CD14-positive monocyte (primary cell): ENCODE measurements at regions not wholly inside any gene's neighbourhood (a gene's known extent, or its start where the extent isn't known, plus 50 kb on each side); places are given as distances from the start of the nearest gene placed in this dataset.

Experiments
- DNase-seq, 3 donors: peaks; one replicate each; pipeline ENCODE4 v3.0.0-alpha.2; 2011 to 2022
- H2AFZ ChIP-seq: 2 replicates; pipeline ENCODE4 v1.6.0; 2012; ENCODE audit warnings: mild to moderate bottlenecking, low read depth, low read length, inconsistent platforms; ENCODE audit not compliant: insufficient read depth, poor library complexity, severe bottlenecking
- H3K27ac ChIP-seq, 2 donors: 1 replicate in 1 of 2; 2 replicates in 1 of 2; pipeline ENCODE4 v1.5.1; 2012 to 2013; ENCODE audit warnings: low read length in 2 of 2, control low read depth in 1 of 2, inconsistent platforms in 1 of 2, low read depth in 1 of 2, mild to moderate bottlenecking in 1 of 2
- H3K27me3 ChIP-seq, 2 donors: one replicate each; pipeline versions ENCODE4 v1.6.0 to v1.6.1; 2011 to 2013; ENCODE audit warnings: low read length in 2 of 2; ENCODE audit not compliant: control insufficient read depth in 2 of 2, insufficient read depth in 2 of 2
- H3K36me3 ChIP-seq, 2 donors: replicated peaks in 1 of 2; 1 replicate in 1 of 2; 2 replicates in 1 of 2; pipeline versions ENCODE4 v1.5.1 to v1.6.1; 2012 to 2013; ENCODE audit warnings: low read length in 2 of 2, control low read depth in 1 of 2, inconsistent platforms in 1 of 2, mild to moderate bottlenecking in 1 of 2; ENCODE audit not compliant: insufficient read depth in 2 of 2, control insufficient read depth in 1 of 2
- H3K4me1 ChIP-seq, 2 donors: 1 replicate in 1 of 2; 2 replicates in 1 of 2; pipeline versions ENCODE4 v1.5.1 to v1.6.1; 2012 to 2013; ENCODE audit warnings: low read length in 2 of 2, control low read depth in 1 of 2, inconsistent platforms in 1 of 2, mild to moderate bottlenecking in 1 of 2, moderate library complexity in 1 of 2; ENCODE audit not compliant: insufficient read depth in 2 of 2, control insufficient read depth in 1 of 2
- H3K4me2 ChIP-seq: replicated peaks from 2 replicates; pipeline ENCODE3; 2012; ENCODE audit warnings: low read length, moderate library complexity, mild to moderate bottlenecking; ENCODE audit not compliant: poor library complexity, severe bottlenecking; ENCODE audit errors: extremely low read depth
- H3K4me3 ChIP-seq, 3 experiments: fragments of 200-600 bp in 1 of 3; sonication (generic) in 1 of 3; replicated peaks in 1 of 3; 1 replicate in 2 of 3; 2 replicates in 1 of 3; pipeline ENCODE4 v1.5.1; 2011 to 2013; ENCODE audit warnings: low read length in 3 of 3, mild to moderate bottlenecking in 3 of 3, control low read depth in 2 of 3, low read depth in 2 of 3, inconsistent platforms in 1 of 3, moderate library complexity in 1 of 3
- H3K79me2 ChIP-seq: 2 replicates; pipeline ENCODE4 v1.6.0; 2012; ENCODE audit warnings: mild to moderate bottlenecking, control low read depth, inconsistent platforms, low read length, moderate library complexity; ENCODE audit not compliant: insufficient read depth
- H3K9ac ChIP-seq: 2 replicates; pipeline ENCODE4 v1.6.0; 2017; ENCODE audit warnings: low read length, mild to moderate bottlenecking; ENCODE audit not compliant: insufficient read depth, poor library complexity, severe bottlenecking
- H3K9me3 ChIP-seq, 2 donors: replicated peaks in 1 of 2; 1 replicate in 1 of 2; 2 replicates in 1 of 2; pipeline versions ENCODE4 v1.5.1 to v1.6.1; 2012 to 2013; ENCODE audit warnings: low read length in 2 of 2, control low read depth in 1 of 2; ENCODE audit not compliant: control insufficient read depth in 1 of 2, insufficient read depth in 1 of 2
- H4K20me1 ChIP-seq: 2 replicates; pipeline ENCODE4 v1.6.0; 2012; ENCODE audit warnings: mild to moderate bottlenecking, low read length, control low read depth, moderate library complexity; ENCODE audit not compliant: insufficient read depth
- H3K27ac Mint-ChIP-seq, 7 donors: one replicate each; pipeline ENCODE4 v1.8.0; 2020; ENCODE audit warnings: mild to moderate bottlenecking in 7 of 7, mixed read lengths in 7 of 7, moderate library complexity in 6 of 7, inconsistent platforms in 2 of 7
- H3K27me3 Mint-ChIP-seq, 3 donors: one replicate each; pipeline ENCODE4 v1.8.0; 2021 to 2022; ENCODE audit warnings: low read depth in 3 of 3, mild to moderate bottlenecking in 3 of 3, mixed read lengths in 3 of 3, moderate library complexity in 3 of 3, inconsistent platforms in 1 of 3
- H3K36me3 Mint-ChIP-seq, 2 donors: one replicate each; pipeline ENCODE4 v1.8.0; 2020; ENCODE audit warnings: mixed read lengths in 2 of 2, inconsistent platforms in 1 of 2, mild to moderate bottlenecking in 1 of 2
- H3K4me1 Mint-ChIP-seq: one replicate; pipeline ENCODE4 v1.8.0; 2020; ENCODE audit warnings: mild to moderate bottlenecking, mixed read lengths
- H3K4me3 Mint-ChIP-seq, 2 donors: one replicate each; pipeline ENCODE4 v1.8.0; 2020; ENCODE audit warnings: mild to moderate bottlenecking in 2 of 2, mixed read lengths in 2 of 2, moderate library complexity in 1 of 2
- H3K9me3 Mint-ChIP-seq, 7 donors: one replicate each; pipeline ENCODE4 v1.8.0; 2020 to 2022; ENCODE audit warnings: mixed read lengths in 7 of 7, mild to moderate bottlenecking in 6 of 7, moderate library complexity in 6 of 7, inconsistent platforms in 2 of 7
- CTCF ChIP-seq: fragments of 200-600 bp; IDR thresholded peaks from one replicate; pipeline ENCODE4 v1.8.0; 2022; ENCODE audit warnings: antibody characterized with exemption, mild to moderate bottlenecking
- WGBS: methylation state at CpG from one replicate; pipeline ENCODE4 v1.1.5; 2013; ENCODE audit warnings: missing lambda C conversion rate; ENCODE audit not compliant: insufficient coverage; 5-methylcytosine and 5-hydroxymethylcytosine counted together
- intact Hi-C, 2 donors: fragments of 100-400 bp; cut with micrococcal nuclease; formaldehyde crosslinking; loops; one replicate each; pipeline versions ENCODE4 v1.15.0 to v1.15.1; 2023

- Histone ChIP-seq H3K4me2 (no peak overlapping the region), H4K20me1 (no peaks in the 10 kb centered on the region), H3K4me1 (no peaks in the 10 kb centered on the region), H3K27ac (no peak overlapping the region), H3K4me3 (no peak overlapping the region), H2AFZ (no peak overlapping the region), H3K27me3 (no peaks in the 10 kb centered on the region), H3K79me2 (no peaks in the 10 kb centered on the region), H3K36me3 (no peaks in the 10 kb centered on the region), H3K9ac (no peak overlapping the region), H3K9me3 (peaks cover 0 to 4% of the 10 kb centered on the region in 2 donors)
- H3K27me3 Mint-ChIP-seq, result peaks cover 0 to 2% (median 0%) of the 10 kb centered on the region in 3 donors
- no peaks in the 10 kb centered on the region for H3K36me3 Mint-ChIP-seq
- intact Hi-C loops, result no loop called here
- TF ChIP-seq CTCF, result no peak
- H3K4me1 Mint-ChIP-seq, result no peaks in the 10 kb centered on the region
- peaks cover 2 to 10% (median 8%) of the 10 kb centered on the region in 7 donors for H3K9me3 Mint-ChIP-seq
- no peak overlapping the region for H3K4me3 Mint-ChIP-seq
- no CpG with 5 or more reads among the region's 2 CpGs for WGBS
- no peak for DNase-seq
- no peak overlapping the region for H3K27ac Mint-ChIP-seq
Observed at GRCh38 chr1:115428256-115428655, 90.2 kb upstream of the NGF start.

GRCh38 chr1:115426956-115427355, 88.9 kb upstream of the NGF start:
- Mint-ChIP-seq H3K36me3 (no peaks in the 10 kb centered on the region), H3K27me3 (peaks cover 0 to 2% (median 0%) of the 10 kb centered on the region in 3 donors), H3K4me1 (no peaks in the 10 kb centered on the region), H3K4me3 (no peak overlapping the region), H3K9me3 (peaks cover 2 to 8% (median 5%) of the 10 kb centered on the region in 7 donors), H3K27ac (no peak overlapping the region)
- Histone ChIP-seq H3K36me3 (no peaks in the 10 kb centered on the region), H3K9me3 (peaks cover 0 to 2% of the 10 kb centered on the region in 2 donors), H3K9ac (no peak overlapping the region), H3K27ac (no peak overlapping the region), H3K4me1 (no peaks in the 10 kb centered on the region), H4K20me1 (no peaks in the 10 kb centered on the region), H3K27me3 (no peaks in the 10 kb centered on the region), H3K4me3 (no peak overlapping the region), H3K79me2 (no peaks in the 10 kb centered on the region), H2AFZ (no peak overlapping the region), H3K4me2 (no peak overlapping the region)
- intact Hi-C loops, result no loop called here
- WGBS, result 100% methylated on average over 1 of the region's 5 CpGs
- no peak for TF ChIP-seq CTCF
- no peak for DNase-seq
